Nephron (organoid): ENCODE measurements at regions not wholly inside any gene's neighbourhood (a gene's known extent, or its start where the extent isn't known, plus 50 kb on each side); places are given as distances from the start of the nearest gene placed in this dataset.

Experiments used
- H3K27ac Mint-ChIP-seq, 3 experiments: 2 replicates each; pipeline ENCODE4 v1.8.0; 2020; ENCODE audit warnings: mixed read lengths in 3 of 3, mild to moderate bottlenecking in 2 of 3, moderate library complexity in 1 of 3
- H3K27me3 Mint-ChIP-seq: 2 replicates; pipeline ENCODE4 v1.8.0; 2021; ENCODE audit warnings: low read depth, mild to moderate bottlenecking, moderate library complexity, mixed read lengths
- H3K36me3 Mint-ChIP-seq: 2 replicates; pipeline ENCODE4 v1.8.0; 2020; ENCODE audit warnings: low read depth, mixed read lengths
- H3K4me1 Mint-ChIP-seq: 2 replicates; pipeline ENCODE4 v1.8.0; 2020; ENCODE audit warnings: mixed read lengths
- H3K4me3 Mint-ChIP-seq, 3 experiments: 2 replicates each; pipeline ENCODE4 v1.8.0; 2020; ENCODE audit warnings: mild to moderate bottlenecking in 3 of 3, mixed read lengths in 3 of 3, moderate library complexity in 2 of 3
- H3K9me3 Mint-ChIP-seq: 2 replicates; pipeline ENCODE4 v1.8.0; 2020; ENCODE audit warnings: mixed read lengths
- CTCF ChIP-seq, 3 experiments: fragments of 200-600 bp; sonication (generic); IDR thresholded peaks; one replicate each; pipeline ENCODE4 v1.5.0; 2021; ENCODE audit warnings: antibody characterized with exemption in 3 of 3; ENCODE audit not compliant: unreplicated experiment in 3 of 3

- Mint-ChIP-seq H3K9me3 (peaks cover 15% of the 10 kb centered on the region), H3K27ac (no peak overlapping the region), H3K4me1 (no peaks in the 10 kb centered on the region), H3K4me3 (no peak overlapping the region), H3K36me3 (no peaks in the 10 kb centered on the region), H3K27me3 (no peaks in the 10 kb centered on the region)
- TF ChIP-seq CTCF (IDR thresholded peaks at IDR 0.05; ENCODE audit: unreplicated experiment in 3 of 3): no peak
Observed at GRCh38 chr6:114558153-114558552, 215.3 kb upstream of the HS3ST5 start.

GRCh38 chr6:114556846-114557488 lies 214.1 kb upstream of the HS3ST5 start:
- Mint-ChIP-seq H3K36me3 (no peaks in the 10 kb centered on the region), H3K4me3 (no peak overlapping the region), H3K9me3 (peaks cover 19% of the 10 kb centered on the region), H3K27ac (no peak overlapping the region), H3K27me3 (no peaks in the 10 kb centered on the region), H3K4me1 (no peaks in the 10 kb centered on the region)
- no peak for TF ChIP-seq CTCF (IDR thresholded peaks at IDR 0.05; ENCODE audit: unreplicated experiment in 3 of 3)

- peaks cover 13% of the 10 kb centered on the region for H3K9me3 Mint-ChIP-seq
- H3K4me3 Mint-ChIP-seq: no peak overlapping the region
- no peaks in the 10 kb centered on the region for H3K36me3 Mint-ChIP-seq
- TF ChIP-seq CTCF (IDR thresholded peaks at IDR 0.05; ENCODE audit: unreplicated experiment in 3 of 3): no peak
- H3K27ac Mint-ChIP-seq: no peak overlapping the region
- H3K4me1 Mint-ChIP-seq: no peaks in the 10 kb centered on the region
- no peaks in the 10 kb centered on the region for H3K27me3 Mint-ChIP-seq
Observed at GRCh38 chr6:114550316-114550715, 207.5 kb upstream of the HS3ST5 start.

- no peaks in the 10 kb centered on the region for H3K4me1 Mint-ChIP-seq
- no peak overlapping the region for H3K4me3 Mint-ChIP-seq
- no peaks in the 10 kb centered on the region for H3K36me3 Mint-ChIP-seq
- no peak overlapping the region for H3K27ac Mint-ChIP-seq
- no peaks in the 10 kb centered on the region for H3K27me3 Mint-ChIP-seq
- no peak for TF ChIP-seq CTCF (IDR thresholded peaks at IDR 0.05; ENCODE audit: unreplicated experiment in 3 of 3)
- no peaks in the 10 kb centered on the region for H3K9me3 Mint-ChIP-seq
Observed at GRCh38 chr6:114543696-114544095, 200.9 kb upstream of the HS3ST5 start.

GRCh38 chr6:114541794-114542193 lies 199.0 kb upstream of the HS3ST5 start:
- Mint-ChIP-seq H3K4me3 (no peak overlapping the region), H3K9me3 (no peaks in the 10 kb centered on the region), H3K36me3 (no peaks in the 10 kb centered on the region), H3K27me3 (no peaks in the 10 kb centered on the region), H3K27ac (no peak overlapping the region), H3K4me1 (no peaks in the 10 kb centered on the region)
- no peak for TF ChIP-seq CTCF (IDR thresholded peaks at IDR 0.05; ENCODE audit: unreplicated experiment in 3 of 3)

GRCh38 chr6:114537977-114538376 lies 195.2 kb upstream of the HS3ST5 start:
- Mint-ChIP-seq H3K27me3 (peaks cover 7% of the 10 kb centered on the region), H3K36me3 (no peaks in the 10 kb centered on the region), H3K4me1 (no peaks in the 10 kb centered on the region), H3K27ac (no peak overlapping the region), H3K4me3 (no peak overlapping the region), H3K9me3 (no peaks in the 10 kb centered on the region)
- TF ChIP-seq CTCF (IDR thresholded peaks at IDR 0.05; ENCODE audit: unreplicated experiment in 3 of 3): no peak
